PC-9 (cell line): ENCODE measurements at regions not wholly inside any gene's neighbourhood (a gene's known extent, or its start where the extent isn't known, plus 50 kb on each side); places are given as distances from the start of the nearest gene placed in this dataset.

Experiments used
- BruUV-seq: library from RNA; stranded (reverse); fragments of 400-500 nt; replicated peaks from 2 replicates; lab custom pipeline; 2021; lab: Mats Ljungman, UMichigan
- CTCF ChIA-PET: fragments of 300-600 bp; sonication (Branson Sonifier 250); formaldehyde crosslinking; loops from one replicate; lab custom pipeline; 2022; ENCODE audit warnings: antibody characterized with exemption; lab: Charles Lee
- POLR2A ChIA-PET: fragments of 300-600 bp; sonication (Branson Sonifier 250); formaldehyde crosslinking; loops from one replicate; lab custom pipeline; 2022; ENCODE audit warnings: antibody characterized with exemption; ENCODE audit not compliant: unreplicated experiment; lab: Charles Lee
- DNase-seq, 2 experiments: peaks; one replicate each; pipeline versions ENCODE4 v3.0.0 to v3.0.0-alpha.2; 2015 to 2022; ENCODE audit warnings: mixed read lengths in 1 of 2
- H2AFZ ChIP-seq: fragments of 200-600 bp; sonication (generic); 2 replicates; pipeline ENCODE4 v1.8.1; 2017; ENCODE audit warnings: antibody characterized with exemption
- H3F3A ChIP-seq: fragments of 200-600 bp; sonication (generic); 2 replicates; pipeline ENCODE4 v1.8.1; 2017; ENCODE audit warnings: antibody characterized with exemption, mild to moderate bottlenecking, low read depth; ENCODE audit not compliant: insufficient read depth
- H3K27ac ChIP-seq: fragments of 200-600 bp; sonication (generic); 2 replicates; pipeline ENCODE4 v1.6.1; 2016; ENCODE audit warnings: mixed run types
- H3K27me3 ChIP-seq: fragments of 200-600 bp; sonication (generic); 2 replicates; pipeline ENCODE4 v1.6.1; 2016; ENCODE audit warnings: low read depth, mixed run types; ENCODE audit not compliant: insufficient read depth
- H3K36me3 ChIP-seq: fragments of 200-600 bp; sonication (generic); 2 replicates; pipeline ENCODE4 v1.6.1; 2016; ENCODE audit warnings: low read depth, mixed run types
- H3K4me1 ChIP-seq: fragments of 200-600 bp; sonication (generic); replicated peaks from 2 replicates; pipeline ENCODE4 v1.6.1; 2016; ENCODE audit warnings: mixed run types; ENCODE audit not compliant: insufficient read depth
- H3K4me2 ChIP-seq: fragments of 200-600 bp; sonication (generic); 2 replicates; pipeline ENCODE4 v1.6.1; 2017; ENCODE audit warnings: mixed run types
- H3K4me3 ChIP-seq: fragments of 200-600 bp; sonication (generic); 2 replicates; pipeline ENCODE4 v1.6.1; 2016; ENCODE audit warnings: mixed run types
- H3K79me2 ChIP-seq: fragments of 200-600 bp; sonication (generic); 2 replicates; pipeline ENCODE4 v1.6.1; 2017; ENCODE audit warnings: low read depth, mixed run types
- H3K9me2 ChIP-seq: fragments of 200-600 bp; sonication (generic); 2 replicates; pipeline ENCODE4 v1.8.1; 2017; ENCODE audit warnings: mild to moderate bottlenecking; ENCODE audit not compliant: insufficient read depth
- H3K9me3 ChIP-seq: fragments of 200-600 bp; sonication (generic); 2 replicates; pipeline ENCODE4 v1.8.1; 2016; ENCODE audit warnings: low read depth; ENCODE audit not compliant: insufficient read depth
- H4K20me1 ChIP-seq: fragments of 200-600 bp; sonication (generic); 2 replicates; pipeline ENCODE4 v1.8.1; 2017; ENCODE audit not compliant: insufficient read depth
- EZH2 ChIP-seq: fragments of 200-600 bp; sonication (generic); IDR thresholded peaks from 2 replicates; pipeline ENCODE4 v1.8.0; 2017; ENCODE audit warnings: antibody characterized with exemption, low read depth
- intact Hi-C: fragments of 100-400 bp; cut with micrococcal nuclease; formaldehyde crosslinking; loops from one replicate; pipeline ENCODE4 v1.10.0; 2022; ENCODE audit not compliant: unreplicated experiment
- TF ChIP-seq, protein P1 (sequence below): fragments of 200-600 bp; sonication (generic); conservative IDR thresholded peaks from 2 replicates; pipeline ENCODE4 v1.6.1; 2017; ENCODE audit warnings: mixed run types, antibody characterized with exemption, mild to moderate bottlenecking, moderate library complexity

DNA sequence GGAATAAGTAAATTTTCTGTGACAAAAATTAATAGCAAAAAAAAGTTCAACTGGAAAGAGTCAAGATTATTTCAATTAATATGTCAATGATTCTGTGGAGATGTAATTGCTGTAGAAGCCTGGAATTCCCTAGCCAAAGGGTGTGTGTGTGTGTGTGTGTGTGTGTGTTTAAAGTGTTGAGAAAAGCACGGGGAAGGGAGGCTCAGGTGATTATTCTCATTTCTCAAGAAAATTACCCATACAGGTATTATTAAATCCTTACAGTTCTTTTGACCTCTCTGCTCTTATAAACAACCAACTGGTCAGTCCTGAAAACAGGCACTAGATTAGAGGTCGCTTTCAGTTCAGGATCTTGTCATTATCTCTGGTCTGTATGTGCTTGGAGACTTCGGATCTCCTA lies 129.3 kb upstream of the SASH1 start:
- H3K27me3 ChIP-seq, result no peaks in the 10 kb centered on the region
- H4K20me1 ChIP-seq, result no peaks in the 10 kb centered on the region
- no peaks in the 10 kb centered on the region for H3F3A ChIP-seq
- no peaks in the 10 kb centered on the region for H3K79me2 ChIP-seq
- no peak overlapping the region for H3K4me2 ChIP-seq
- POLR2A ChIA-PET, result no interaction called here
- CTCF ChIA-PET, result no interaction called here
- H2AFZ ChIP-seq, result no peak overlapping the region
- DNase-seq, result no peak
- intact Hi-C loops, result no loop called here
- no peak overlapping the region for H3K27ac ChIP-seq
- no peaks in the 10 kb centered on the region for H3K9me2 ChIP-seq
- TF ChIP-seq EZH2, result no peak
- TF ChIP-seq, protein P1, sequence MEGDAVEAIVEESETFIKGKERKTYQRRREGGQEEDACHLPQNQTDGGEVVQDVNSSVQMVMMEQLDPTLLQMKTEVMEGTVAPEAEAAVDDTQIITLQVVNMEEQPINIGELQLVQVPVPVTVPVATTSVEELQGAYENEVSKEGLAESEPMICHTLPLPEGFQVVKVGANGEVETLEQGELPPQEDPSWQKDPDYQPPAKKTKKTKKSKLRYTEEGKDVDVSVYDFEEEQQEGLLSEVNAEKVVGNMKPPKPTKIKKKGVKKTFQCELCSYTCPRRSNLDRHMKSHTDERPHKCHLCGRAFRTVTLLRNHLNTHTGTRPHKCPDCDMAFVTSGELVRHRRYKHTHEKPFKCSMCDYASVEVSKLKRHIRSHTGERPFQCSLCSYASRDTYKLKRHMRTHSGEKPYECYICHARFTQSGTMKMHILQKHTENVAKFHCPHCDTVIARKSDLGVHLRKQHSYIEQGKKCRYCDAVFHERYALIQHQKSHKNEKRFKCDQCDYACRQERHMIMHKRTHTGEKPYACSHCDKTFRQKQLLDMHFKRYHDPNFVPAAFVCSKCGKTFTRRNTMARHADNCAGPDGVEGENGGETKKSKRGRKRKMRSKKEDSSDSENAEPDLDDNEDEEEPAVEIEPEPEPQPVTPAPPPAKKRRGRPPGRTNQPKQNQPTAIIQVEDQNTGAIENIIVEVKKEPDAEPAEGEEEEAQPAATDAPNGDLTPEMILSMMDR, result no peak
- no peaks in the 10 kb centered on the region for H3K36me3 ChIP-seq
- no peaks in the 10 kb centered on the region for H3K9me3 ChIP-seq
- no TSS peak for BruUV-seq
- no peak overlapping the region for H3K4me3 ChIP-seq
- no peaks in the 10 kb centered on the region for H3K4me1 ChIP-seq

DNA sequence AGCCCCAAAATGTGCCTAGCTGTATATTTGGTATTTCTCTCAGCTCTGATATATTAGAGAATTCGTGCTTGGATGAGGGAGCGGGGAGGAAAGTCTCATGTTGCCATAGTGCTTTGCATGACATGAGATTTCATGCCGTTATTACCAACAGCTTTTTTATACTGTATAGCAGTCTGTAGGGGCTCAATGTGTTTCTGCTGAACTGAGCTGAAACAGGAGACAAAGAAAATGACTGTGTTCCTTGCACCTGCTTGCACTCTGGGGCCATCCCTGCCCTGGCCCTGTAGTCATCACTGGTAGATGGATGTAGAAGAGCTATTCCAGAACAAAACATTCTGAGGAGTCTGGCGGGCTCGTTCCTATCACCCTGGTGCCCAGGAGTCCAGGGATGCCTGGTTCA lies 128.0 kb upstream of the SASH1 start:
- Histone ChIP-seq H3K79me2 (no peaks in the 10 kb centered on the region), H4K20me1 (no peaks in the 10 kb centered on the region), H3K27ac (no peak overlapping the region), H3K9me3 (no peaks in the 10 kb centered on the region), H3K27me3 (no peaks in the 10 kb centered on the region), H3K9me2 (no peaks in the 10 kb centered on the region), H3K4me2 (no peak overlapping the region), H3K4me3 (no peak overlapping the region), H3F3A (no peaks in the 10 kb centered on the region), H3K36me3 (no peaks in the 10 kb centered on the region), H2AFZ (no peak overlapping the region), H3K4me1 (no peaks in the 10 kb centered on the region)
- DNase-seq, result no peak
- TF ChIP-seq EZH2, result no peak
- TF ChIP-seq, protein P1, result no peak
- intact Hi-C loops, result no loop called here
- CTCF ChIA-PET, result interaction anchor here (0.5 kb wide), 1 partner anchor 19 kb away, joined by 4 read pairs; no protein-coding TSS in a partner anchor
- no TSS peak for BruUV-seq
- POLR2A ChIA-PET, result no interaction called here

DNA sequence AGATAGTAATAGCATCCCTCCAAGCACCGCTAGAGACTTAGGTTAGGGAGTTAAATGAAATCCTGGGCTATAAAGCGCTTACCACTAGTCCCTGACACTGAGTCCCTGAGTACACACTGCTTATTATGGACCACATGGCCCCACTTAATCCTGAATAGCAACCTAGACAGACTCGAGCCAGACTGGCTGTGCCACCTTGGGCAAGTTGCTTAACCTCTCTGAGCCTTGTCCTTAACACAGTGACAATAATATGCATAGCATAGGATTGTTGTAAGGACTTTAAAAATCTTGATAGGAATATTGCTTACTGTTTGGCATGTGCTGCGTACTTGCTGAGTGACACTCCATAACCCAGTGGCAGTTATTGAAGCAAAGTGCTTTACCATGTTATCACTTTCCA lies 125.6 kb upstream of the SASH1 start:
- intact Hi-C loops, result no loop called here
- H3K4me1 ChIP-seq, result peaks cover 13% of the 10 kb centered on the region
- no peaks in the 10 kb centered on the region; the same call in 1 of the 2 replicates for H3F3A ChIP-seq
- H3K9me3 ChIP-seq, result no peaks in the 10 kb centered on the region
- H3K27me3 ChIP-seq, result no peaks in the 10 kb centered on the region
- H3K27ac ChIP-seq, result no peak overlapping the region
- BruUV-seq, result no TSS peak
- H4K20me1 ChIP-seq, result no peaks in the 10 kb centered on the region
- no peak overlapping the region for H3K4me2 ChIP-seq
- no peaks in the 10 kb centered on the region for H3K36me3 ChIP-seq
- ChIA-PET POLR2A (no interaction called here), CTCF (no interaction called here)
- H2AFZ ChIP-seq, result no peak overlapping the region
- H3K9me2 ChIP-seq, result no peaks in the 10 kb centered on the region
- H3K79me2 ChIP-seq, result no peaks in the 10 kb centered on the region
- DNase-seq, result no peak
- no peak overlapping the region for H3K4me3 ChIP-seq
- TF ChIP-seq, protein P1, result no peak
- no peak for TF ChIP-seq EZH2
